ENCODE measurements at regions not wholly inside any gene's neighbourhood (a gene's known extent, or its start where the extent isn't known, plus 50 kb on each side); places are given as distances from the start of the nearest gene placed in this dataset.

DNA sequence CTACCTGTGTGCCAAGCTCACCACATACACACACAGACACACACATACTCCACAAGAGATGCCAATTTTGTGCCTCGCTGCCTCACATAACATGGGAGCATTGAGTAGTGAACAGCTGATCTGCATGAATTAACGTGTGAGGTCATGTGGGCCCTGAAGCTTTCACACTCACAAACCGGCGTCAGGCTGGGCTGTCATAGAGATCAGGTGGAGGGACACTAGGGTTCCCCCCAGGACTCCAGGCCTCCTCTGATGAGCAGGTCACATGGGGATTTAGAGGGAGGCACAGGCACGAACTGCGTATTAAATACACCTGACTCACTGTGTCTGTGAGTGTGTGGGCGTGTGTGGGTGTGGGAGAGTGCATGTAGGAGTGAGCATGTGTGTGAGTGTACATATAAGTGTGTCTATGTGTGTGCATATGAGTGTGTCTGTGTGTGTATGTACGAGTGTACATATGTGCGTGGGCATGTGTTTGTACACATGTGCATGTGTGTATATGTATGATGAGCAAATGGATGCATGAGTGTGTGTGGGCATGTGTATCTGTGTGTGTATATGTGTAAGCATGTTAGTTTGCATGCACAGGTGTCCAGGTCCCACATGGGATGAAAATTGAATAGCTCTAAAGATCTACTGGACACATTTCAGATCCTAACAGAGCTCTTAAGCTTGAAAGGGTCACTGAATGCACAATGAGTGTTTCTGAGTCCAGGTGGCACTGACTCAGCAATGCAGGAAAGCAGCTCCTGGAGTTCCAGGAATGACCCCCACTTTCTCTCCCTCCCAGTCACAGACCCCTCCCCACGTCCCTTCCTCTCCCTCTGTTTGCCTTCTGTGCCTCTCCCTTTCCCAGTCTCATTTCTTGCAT lies 336.6 kb downstream of the PREX1 start:
- no peak for TF ChIP-seq ZFP3 (CRISPR knock-in tag; IDR thresholded peaks at IDR 0.05)
- TF ChIP-seq ZNF8 (CRISPR knock-in tag; IDR thresholded peaks at IDR 0.05), result no peak
- no peak for TF ChIP-seq GLIS3 (CRISPR knock-in tag; IDR thresholded peaks at IDR 0.05)
- TF ChIP-seq, protein P1, sequence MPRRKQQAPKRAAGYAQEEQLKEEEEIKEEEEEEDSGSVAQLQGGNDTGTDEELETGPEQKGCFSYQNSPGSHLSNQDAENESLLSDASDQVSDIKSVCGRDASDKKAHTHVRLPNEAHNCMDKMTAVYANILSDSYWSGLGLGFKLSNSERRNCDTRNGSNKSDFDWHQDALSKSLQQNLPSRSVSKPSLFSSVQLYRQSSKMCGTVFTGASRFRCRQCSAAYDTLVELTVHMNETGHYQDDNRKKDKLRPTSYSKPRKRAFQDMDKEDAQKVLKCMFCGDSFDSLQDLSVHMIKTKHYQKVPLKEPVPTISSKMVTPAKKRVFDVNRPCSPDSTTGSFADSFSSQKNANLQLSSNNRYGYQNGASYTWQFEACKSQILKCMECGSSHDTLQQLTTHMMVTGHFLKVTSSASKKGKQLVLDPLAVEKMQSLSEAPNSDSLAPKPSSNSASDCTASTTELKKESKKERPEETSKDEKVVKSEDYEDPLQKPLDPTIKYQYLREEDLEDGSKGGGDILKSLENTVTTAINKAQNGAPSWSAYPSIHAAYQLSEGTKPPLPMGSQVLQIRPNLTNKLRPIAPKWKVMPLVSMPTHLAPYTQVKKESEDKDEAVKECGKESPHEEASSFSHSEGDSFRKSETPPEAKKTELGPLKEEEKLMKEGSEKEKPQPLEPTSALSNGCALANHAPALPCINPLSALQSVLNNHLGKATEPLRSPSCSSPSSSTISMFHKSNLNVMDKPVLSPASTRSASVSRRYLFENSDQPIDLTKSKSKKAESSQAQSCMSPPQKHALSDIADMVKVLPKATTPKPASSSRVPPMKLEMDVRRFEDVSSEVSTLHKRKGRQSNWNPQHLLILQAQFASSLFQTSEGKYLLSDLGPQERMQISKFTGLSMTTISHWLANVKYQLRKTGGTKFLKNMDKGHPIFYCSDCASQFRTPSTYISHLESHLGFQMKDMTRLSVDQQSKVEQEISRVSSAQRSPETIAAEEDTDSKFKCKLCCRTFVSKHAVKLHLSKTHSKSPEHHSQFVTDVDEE (CRISPR knock-in tag; IDR thresholded peaks at IDR 0.05), result no peak
- no peak for TF ChIP-seq TOX (CRISPR knock-in tag; IDR thresholded peaks at IDR 0.05; ENCODE audit: borderline replicate concordance)
- TF ChIP-seq, protein P2, sequence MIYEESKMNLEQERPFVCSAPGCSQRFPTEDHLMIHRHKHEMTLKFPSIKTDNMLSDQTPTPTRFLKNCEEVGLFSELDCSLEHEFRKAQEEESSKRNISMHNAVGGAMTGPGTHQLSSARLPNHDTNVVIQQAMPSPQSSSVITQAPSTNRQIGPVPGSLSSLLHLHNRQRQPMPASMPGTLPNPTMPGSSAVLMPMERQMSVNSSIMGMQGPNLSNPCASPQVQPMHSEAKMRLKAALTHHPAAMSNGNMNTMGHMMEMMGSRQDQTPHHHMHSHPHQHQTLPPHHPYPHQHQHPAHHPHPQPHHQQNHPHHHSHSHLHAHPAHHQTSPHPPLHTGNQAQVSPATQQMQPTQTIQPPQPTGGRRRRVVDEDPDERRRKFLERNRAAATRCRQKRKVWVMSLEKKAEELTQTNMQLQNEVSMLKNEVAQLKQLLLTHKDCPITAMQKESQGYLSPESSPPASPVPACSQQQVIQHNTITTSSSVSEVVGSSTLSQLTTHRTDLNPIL (CRISPR knock-in tag; IDR thresholded peaks at IDR 0.05; ENCODE audit: low read depth), result no peak
- TF ChIP-seq PPARA (CRISPR knock-in tag; IDR thresholded peaks at IDR 0.05; ENCODE audit: borderline replicate concordance), result no peak
- TF ChIP-seq ISL1 (CRISPR knock-in tag; IDR thresholded peaks at IDR 0.05), result no peak
- no peak for TF ChIP-seq ZNF565 (CRISPR knock-in tag; conservative IDR thresholded peaks at IDR 0.05; ENCODE audit: low read depth)
- no peak for TF ChIP-seq ZNF70 (CRISPR knock-in tag; IDR thresholded peaks at IDR 0.05)
- no peak for TF ChIP-seq ZFP30 (CRISPR knock-in tag; IDR thresholded peaks at IDR 0.05)

Data from SK-N-SH treated with all-trans-retinoic acid at 6 μM for 48 hours (cell line).